ENCODE measurements at regions not wholly inside any gene's neighbourhood (a gene's known extent, or its start where the extent isn't known, plus 50 kb on each side); places are given as distances from the start of the nearest gene placed in this dataset.

- no peak for DNase-seq (ENCODE audit: low read depth in 2 of 2)
Measured at GRCh38 chr11:112902361-112903011, 58.7 kb upstream of the NCAM1 start.

DNA sequence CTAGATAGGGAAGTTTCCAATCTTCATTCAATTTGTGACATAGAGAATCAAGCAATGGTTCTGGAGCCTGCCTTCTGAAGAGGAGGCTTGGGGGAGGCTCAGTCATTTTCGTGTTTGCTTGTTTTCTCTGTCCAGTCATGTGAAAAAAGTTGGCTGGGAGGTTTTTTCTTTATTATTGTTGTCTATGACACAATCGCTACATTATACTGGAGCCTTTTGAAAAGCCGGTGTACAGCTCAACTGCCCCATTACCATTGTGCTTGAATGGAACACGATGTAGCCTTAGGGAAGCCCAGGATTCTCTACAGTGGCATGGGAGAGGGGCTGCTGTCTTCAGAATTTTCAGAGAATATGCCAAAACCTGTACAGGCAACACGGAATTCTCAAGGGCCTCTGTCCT is 57.9 kb upstream of the NCAM1 start:
- DNase-seq (ENCODE audit: low read depth in 2 of 2): no peak

DNA sequence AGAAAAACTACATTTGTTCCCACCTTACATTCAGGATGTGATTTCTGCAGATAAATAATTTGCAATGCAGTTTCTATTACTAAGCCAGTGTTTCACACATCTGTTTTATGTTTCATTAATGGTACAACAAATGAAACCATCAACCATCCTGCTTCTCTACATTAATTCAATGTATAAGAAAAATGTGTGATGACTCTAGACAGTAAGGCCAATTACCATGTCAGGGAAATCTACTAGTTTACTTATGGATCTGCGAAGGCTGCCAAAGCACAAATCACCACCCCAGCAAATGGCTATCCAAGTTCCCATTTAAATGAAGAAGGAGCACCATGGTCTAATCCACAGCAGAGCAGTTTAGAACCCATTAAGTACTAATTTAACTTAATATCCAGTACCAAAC is 50.1 kb upstream of the NCAM1 start:
- no peak for DNase-seq (ENCODE audit: low read depth in 2 of 2)
